ENCODE measurements at regions not wholly inside any gene's neighbourhood (a gene's known extent, or its start where the extent isn't known, plus 50 kb on each side); places are given as distances from the start of the nearest gene placed in this dataset.

DNA sequence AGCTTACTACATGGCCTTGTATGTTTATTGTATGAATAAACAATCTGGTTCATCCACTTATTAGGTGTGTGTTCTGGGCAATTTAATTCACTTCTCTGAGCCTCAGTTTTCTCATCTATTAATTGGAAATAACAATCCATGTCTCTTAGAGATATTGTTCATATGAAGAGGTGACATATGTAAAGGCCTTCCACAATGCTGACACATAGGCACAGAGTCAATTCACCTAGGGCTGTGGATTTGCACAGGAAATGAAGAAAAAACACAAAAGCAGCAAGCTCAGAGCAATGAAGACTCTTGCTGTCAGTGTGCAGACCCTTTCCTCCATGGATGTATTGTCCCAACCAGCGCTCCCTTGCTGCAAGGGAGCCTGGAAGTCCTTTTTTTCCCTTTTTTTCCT lies 195.2 kb upstream of the CAMK1G start:
- TF ChIP-seq BHLHE40 (IDR thresholded peaks at IDR 0.05; ENCODE audit: borderline replicate concordance) (no peak), L3MBTL2 (conservative IDR thresholded peaks at IDR 0.05) (no peak), ELF4 (IDR thresholded peaks at IDR 0.05) (no peak), TARDBP (IDR thresholded peaks at IDR 0.05) (no peak), NFRKB (IDR thresholded peaks at IDR 0.05) (no peak), SP1 (IDR thresholded peaks at IDR 0.05) (no peak), FOXK2 (IDR thresholded peaks at IDR 0.05) (no peak), FOXA1 (IDR thresholded peaks at IDR 0.05) (no peak), FOXM1 (IDR thresholded peaks at IDR 0.05; ENCODE audit: borderline replicate concordance) (no peak), CTBP1 (IDR thresholded peaks at IDR 0.05; ENCODE audit: borderline replicate concordance) (no peak)
